ENCODE measurements at regions not wholly inside any gene's neighbourhood (a gene's known extent, or its start where the extent isn't known, plus 50 kb on each side); places are given as distances from the start of the nearest gene placed in this dataset.

DNA sequence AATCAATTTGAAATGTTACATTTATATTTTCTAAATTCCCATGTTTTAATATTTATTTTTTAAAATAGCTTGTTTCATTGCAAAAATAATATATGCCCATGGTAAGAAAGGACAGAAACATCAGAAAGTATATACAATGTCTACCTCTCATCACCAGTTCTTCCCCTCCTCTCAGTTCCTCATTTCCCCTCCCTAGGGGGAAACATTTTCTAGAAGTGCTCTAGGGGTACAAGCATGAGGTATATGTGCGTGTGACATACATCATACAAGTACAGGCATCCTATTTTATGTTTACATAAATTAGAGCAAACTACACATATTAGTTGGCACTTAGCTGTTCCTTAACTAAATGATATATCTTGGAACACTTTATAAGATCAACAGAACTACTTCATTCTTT lies 189.3 kb upstream of the VEPH1 start:
- no peaks in the 10 kb centered on the region for H3K9me3 ChIP-seq (ENCODE audit: control insufficient read depth in 4 of 4, insufficient read depth in 3 of 4, low read length in 3 of 4)
- 84 to 88% methylated on average over 1 of the region's 1 CpG for WGBS, 2 donors
- no peaks in the 10 kb centered on the region for H3K4me1 ChIP-seq (ENCODE audit: control insufficient read depth in 5 of 5, insufficient read depth in 5 of 5, low read length in 5 of 5)
- H3K36me3 ChIP-seq (ENCODE audit: control insufficient read depth in 4 of 4, insufficient read depth in 4 of 4, low read length in 4 of 4), result no peaks in the 10 kb centered on the region
- H3K27ac ChIP-seq (ENCODE audit: low read depth in 1 of 2, low read length in 1 of 2), result no peak overlapping the region
- no peaks in the 10 kb centered on the region for H3K27me3 ChIP-seq (ENCODE audit: control insufficient read depth in 3 of 3, insufficient read depth in 3 of 3, low read length in 2 of 3)
- no peak overlapping the region for H3K4me3 ChIP-seq
- ATAC-seq (ENCODE audit: insufficient read depth, low FRiP score), result no peak
- H3K9ac ChIP-seq (ENCODE audit: insufficient read depth in 1 of 2, low read length in 2 of 2), result no peak overlapping the region
- TF ChIP-seq, protein P1, sequence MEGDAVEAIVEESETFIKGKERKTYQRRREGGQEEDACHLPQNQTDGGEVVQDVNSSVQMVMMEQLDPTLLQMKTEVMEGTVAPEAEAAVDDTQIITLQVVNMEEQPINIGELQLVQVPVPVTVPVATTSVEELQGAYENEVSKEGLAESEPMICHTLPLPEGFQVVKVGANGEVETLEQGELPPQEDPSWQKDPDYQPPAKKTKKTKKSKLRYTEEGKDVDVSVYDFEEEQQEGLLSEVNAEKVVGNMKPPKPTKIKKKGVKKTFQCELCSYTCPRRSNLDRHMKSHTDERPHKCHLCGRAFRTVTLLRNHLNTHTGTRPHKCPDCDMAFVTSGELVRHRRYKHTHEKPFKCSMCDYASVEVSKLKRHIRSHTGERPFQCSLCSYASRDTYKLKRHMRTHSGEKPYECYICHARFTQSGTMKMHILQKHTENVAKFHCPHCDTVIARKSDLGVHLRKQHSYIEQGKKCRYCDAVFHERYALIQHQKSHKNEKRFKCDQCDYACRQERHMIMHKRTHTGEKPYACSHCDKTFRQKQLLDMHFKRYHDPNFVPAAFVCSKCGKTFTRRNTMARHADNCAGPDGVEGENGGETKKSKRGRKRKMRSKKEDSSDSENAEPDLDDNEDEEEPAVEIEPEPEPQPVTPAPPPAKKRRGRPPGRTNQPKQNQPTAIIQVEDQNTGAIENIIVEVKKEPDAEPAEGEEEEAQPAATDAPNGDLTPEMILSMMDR (IDR thresholded peaks at IDR 0.05; ENCODE audit: control extremely low read depth, extremely low read depth), result no peak
- no peak for DNase-seq

DNA sequence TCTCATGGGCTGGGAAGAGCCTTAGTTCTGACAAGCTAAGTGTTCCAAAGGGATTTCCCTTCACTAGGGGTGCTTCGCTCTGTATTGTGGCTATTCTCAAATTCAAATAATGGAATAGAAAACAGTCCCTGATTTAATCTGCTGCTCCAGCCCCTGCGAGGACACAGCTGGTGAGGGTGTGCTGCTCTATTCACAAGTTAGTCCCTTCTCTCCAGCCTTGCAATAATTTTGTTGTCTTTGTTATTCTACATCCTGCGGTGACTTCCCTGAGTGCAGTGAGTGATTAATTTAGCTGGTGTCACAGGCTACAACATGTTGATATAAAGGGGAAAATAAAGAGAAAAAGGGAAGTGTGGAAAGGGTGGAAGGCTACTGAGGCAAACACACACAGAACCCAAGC lies 180.5 kb upstream of the VEPH1 start:
- WGBS, 2 donors, result 52% methylated on average over 3 of the region's 3 CpGs
- Histone ChIP-seq H3K4me3 (no peak overlapping the region), H3K4me1 (ENCODE audit: control insufficient read depth in 5 of 5, insufficient read depth in 5 of 5, low read length in 5 of 5) (no peaks in the 10 kb centered on the region), H3K27me3 (ENCODE audit: control insufficient read depth in 3 of 3, insufficient read depth in 3 of 3, low read length in 2 of 3) (no peaks in the 10 kb centered on the region), H3K9ac (ENCODE audit: insufficient read depth in 1 of 2, low read length in 2 of 2) (no peak overlapping the region), H3K36me3 (ENCODE audit: control insufficient read depth in 4 of 4, insufficient read depth in 4 of 4, low read length in 4 of 4) (no peaks in the 10 kb centered on the region), H3K27ac (ENCODE audit: low read depth in 1 of 2, low read length in 1 of 2) (no peak overlapping the region), H3K9me3 (ENCODE audit: control insufficient read depth in 4 of 4, insufficient read depth in 3 of 4, low read length in 3 of 4) (no peaks in the 10 kb centered on the region)
- DNase-seq (no peak), ATAC-seq (ENCODE audit: insufficient read depth, low FRiP score) (no peak)
- TF ChIP-seq, protein P1 (IDR thresholded peaks at IDR 0.05; ENCODE audit: control extremely low read depth, extremely low read depth), result no peak

DNA sequence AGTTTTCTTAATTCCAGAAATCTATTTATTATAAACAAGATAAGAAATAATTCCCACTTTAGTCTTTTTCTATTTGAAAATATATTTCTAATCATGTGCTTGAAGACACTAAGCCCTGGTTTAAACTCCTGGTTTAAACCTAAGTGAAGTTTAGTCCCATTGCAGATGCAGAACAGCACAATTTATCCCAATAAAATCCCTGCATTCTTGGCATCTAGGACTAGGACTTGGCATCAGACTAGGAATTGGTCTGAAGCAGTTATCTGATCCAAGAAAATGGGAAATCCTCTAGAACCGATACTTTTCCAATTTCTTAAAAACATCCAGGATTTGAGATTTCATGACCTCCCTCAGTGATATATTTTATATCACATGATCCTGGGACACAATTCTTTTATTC lies 168.8 kb upstream of the VEPH1 start:
- no peaks in the 10 kb centered on the region for H3K27me3 ChIP-seq (ENCODE audit: control insufficient read depth in 3 of 3, insufficient read depth in 3 of 3, low read length in 2 of 3)
- H3K27ac ChIP-seq (ENCODE audit: low read depth in 1 of 2, low read length in 1 of 2), result no peak overlapping the region
- H3K36me3 ChIP-seq (ENCODE audit: control insufficient read depth in 4 of 4, insufficient read depth in 4 of 4, low read length in 4 of 4), result no peaks in the 10 kb centered on the region
- peaks cover 0 to 3% (median 0%) of the 10 kb centered on the region in 4 donors for H3K9me3 ChIP-seq (ENCODE audit: control insufficient read depth in 4 of 4, insufficient read depth in 3 of 4, low read length in 3 of 4)
- H3K4me3 ChIP-seq, result no peak overlapping the region
- 87 to 90% methylated on average over 1 of the region's 1 CpG for WGBS, 2 donors
- TF ChIP-seq, protein P1 (IDR thresholded peaks at IDR 0.05; ENCODE audit: control extremely low read depth, extremely low read depth), result no peak
- no peaks in the 10 kb centered on the region for H3K4me1 ChIP-seq (ENCODE audit: control insufficient read depth in 5 of 5, insufficient read depth in 5 of 5, low read length in 5 of 5)
- no peak for ATAC-seq (ENCODE audit: insufficient read depth, low FRiP score)
- peak in 1 of 3 donors; percentile 12 for DNase-seq
- H3K9ac ChIP-seq (ENCODE audit: insufficient read depth in 1 of 2, low read length in 2 of 2), result no peak overlapping the region

DNA sequence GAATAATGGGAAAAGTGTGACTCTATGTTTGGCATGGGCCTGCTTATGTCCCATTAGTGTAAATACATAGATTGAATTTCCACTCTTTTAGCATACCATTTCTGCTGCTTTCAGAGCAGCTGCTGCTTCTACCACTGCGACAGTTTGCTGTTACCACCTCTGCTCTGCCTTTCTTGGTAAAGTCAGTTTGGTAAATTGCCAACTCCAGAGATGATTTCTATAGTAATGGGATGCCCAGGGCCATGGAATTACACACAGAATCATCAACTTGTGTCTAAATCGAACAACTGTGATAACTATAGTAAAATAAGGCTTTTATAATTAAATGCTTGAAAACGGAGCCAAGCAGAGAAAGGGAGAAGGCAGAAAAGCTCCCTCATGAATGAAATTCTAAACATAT lies 168.4 kb upstream of the VEPH1 start:
- 77 to 83% methylated on average over 3 of the region's 3 CpGs for WGBS, 2 donors
- Histone ChIP-seq H3K4me1 (ENCODE audit: control insufficient read depth in 5 of 5, insufficient read depth in 5 of 5, low read length in 5 of 5) (no peaks in the 10 kb centered on the region), H3K27me3 (ENCODE audit: control insufficient read depth in 3 of 3, insufficient read depth in 3 of 3, low read length in 2 of 3) (no peaks in the 10 kb centered on the region), H3K36me3 (ENCODE audit: control insufficient read depth in 4 of 4, insufficient read depth in 4 of 4, low read length in 4 of 4) (no peaks in the 10 kb centered on the region), H3K27ac (ENCODE audit: low read depth in 1 of 2, low read length in 1 of 2) (no peak overlapping the region), H3K4me3 (no peak overlapping the region), H3K9ac (ENCODE audit: insufficient read depth in 1 of 2, low read length in 2 of 2) (no peak overlapping the region), H3K9me3 (ENCODE audit: control insufficient read depth in 4 of 4, insufficient read depth in 3 of 4, low read length in 3 of 4) (peaks cover 0 to 3% (median 0%) of the 10 kb centered on the region in 4 donors)
- no peak for ATAC-seq (ENCODE audit: insufficient read depth, low FRiP score)
- TF ChIP-seq, protein P1 (IDR thresholded peaks at IDR 0.05; ENCODE audit: control extremely low read depth, extremely low read depth), result no peak
- no peak for DNase-seq

Measured in lung (tissue), 11 donors.